Cardiac muscle cell (in vitro differentiated cells and primary cell): ENCODE measurements at regions not wholly inside any gene's neighbourhood (a gene's known extent, or its start where the extent isn't known, plus 50 kb on each side); places are given as distances from the start of the nearest gene placed in this dataset.

Experiments
- DNase-seq, 2 donors: peaks; one replicate each; pipeline versions ENCODE4 v3.0.0 to v3.0.0-alpha.2; 2010 to 2017; ENCODE audit warnings: low read depth in 1 of 2, low spot score in 1 of 2
- H3K27ac ChIP-seq: fragments of 200-600 bp; sonication (generic); 2 replicates; pipeline ENCODE4 v1.5.1; 2016
- H3K27me3 ChIP-seq: fragments of 200-600 bp; sonication (generic); 2 replicates; pipeline ENCODE4 v1.6.0; 2016; ENCODE audit warnings: control low read depth
- H3K36me3 ChIP-seq: fragments of 200-600 bp; sonication (generic); 2 replicates; pipeline ENCODE4 v1.5.1; 2016; ENCODE audit warnings: control low read depth
- H3K4me1 ChIP-seq: fragments of 200-600 bp; sonication (generic); 2 replicates; pipeline ENCODE4 v1.8.1; 2017; ENCODE audit warnings: low read depth, mild to moderate bottlenecking, mixed run types
- H3K4me3 ChIP-seq: fragments of 200-600 bp; sonication (generic); 2 replicates; pipeline ENCODE4 v1.5.1; 2016; ENCODE audit warnings: mild to moderate bottlenecking
- H3K9me3 ChIP-seq: fragments of 200-600 bp; sonication (generic); 2 replicates; pipeline ENCODE4 v1.5.1; 2017; ENCODE audit warnings: low read depth, mild to moderate bottlenecking, control low read depth
- CTCF ChIP-seq: IDR thresholded peaks from 2 replicates; pipeline ENCODE4 v1.5.1; 2012; ENCODE audit warnings: low read depth, mild to moderate bottlenecking, low read length

- TF ChIP-seq CTCF, result no peak
- H3K9me3 ChIP-seq, result no peaks in the 10 kb centered on the region
- no peak overlapping the region for H3K27ac ChIP-seq
- H3K27me3 ChIP-seq, result no peaks in the 10 kb centered on the region
- no peak for DNase-seq
- no peak overlapping the region for H3K4me3 ChIP-seq
- no peaks in the 10 kb centered on the region for H3K4me1 ChIP-seq
- H3K36me3 ChIP-seq, result no peaks in the 10 kb centered on the region
Observed at GRCh38 chr4:157600583-157600982, 380.1 kb downstream of the GRIA2 start.

GRCh38 chr4:157591245-157591644, 370.7 kb downstream of the GRIA2 start:
- no peaks in the 10 kb centered on the region for H3K27me3 ChIP-seq
- no peaks in the 10 kb centered on the region for H3K36me3 ChIP-seq
- no peak for TF ChIP-seq CTCF
- H3K4me1 ChIP-seq, result no peaks in the 10 kb centered on the region
- no peak overlapping the region for H3K4me3 ChIP-seq
- no peak overlapping the region for H3K27ac ChIP-seq
- no peaks in the 10 kb centered on the region for H3K9me3 ChIP-seq
- no peak for DNase-seq

- no peak for DNase-seq
- no peaks in the 10 kb centered on the region for H3K36me3 ChIP-seq
- H3K27ac ChIP-seq, result no peak overlapping the region
- H3K27me3 ChIP-seq, result no peaks in the 10 kb centered on the region
- H3K9me3 ChIP-seq, result no peaks in the 10 kb centered on the region
- no peak for TF ChIP-seq CTCF
- no peaks in the 10 kb centered on the region for H3K4me1 ChIP-seq
- no peak overlapping the region for H3K4me3 ChIP-seq
Observed at GRCh38 chr4:157590679-157591078, 370.2 kb downstream of the GRIA2 start.

- no peak for DNase-seq
- H3K9me3 ChIP-seq, result no peaks in the 10 kb centered on the region
- no peaks in the 10 kb centered on the region for H3K27me3 ChIP-seq
- H3K27ac ChIP-seq, result no peak overlapping the region
- no peak for TF ChIP-seq CTCF
- no peaks in the 10 kb centered on the region for H3K4me1 ChIP-seq
- no peak overlapping the region for H3K4me3 ChIP-seq
- H3K36me3 ChIP-seq, result no peaks in the 10 kb centered on the region
Observed at GRCh38 chr4:157587681-157588423, 367.3 kb downstream of the GRIA2 start.

GRCh38 chr4:157582141-157582540, 361.6 kb downstream of the GRIA2 start:
- TF ChIP-seq CTCF, result no peak
- no peak overlapping the region for H3K4me3 ChIP-seq
- no peak for DNase-seq
- peaks cover 7% of the 10 kb centered on the region for H3K4me1 ChIP-seq
- H3K27ac ChIP-seq, result no peak overlapping the region
- H3K9me3 ChIP-seq, result no peaks in the 10 kb centered on the region
- no peaks in the 10 kb centered on the region for H3K36me3 ChIP-seq
- no peaks in the 10 kb centered on the region for H3K27me3 ChIP-seq
